Sigmoid colon (tissue), 4 donors: ENCODE measurements at regions not wholly inside any gene's neighbourhood (a gene's known extent, or its start where the extent isn't known, plus 50 kb on each side); places are given as distances from the start of the nearest gene placed in this dataset.

Experiments used
- POLR2AphosphoS5 ChIP-seq, 4 donors: sonication (generic); formaldehyde crosslinking; IDR thresholded peaks; one replicate each; pipeline ENCODE4 v1.6.1; 2017; ENCODE audit warnings: antibody characterized with exemption in 4 of 4
- TF ChIP-seq, protein P1 (sequence below), 4 experiments: fragments of 450-650 bp in 3 of 4; fragments of 200-600 bp in 1 of 4; IDR thresholded peaks; one replicate each; pipeline ENCODE4 v1.5.1; 2016 to 2019; ENCODE audit warnings: antibody characterized with exemption in 4 of 4, mild to moderate bottlenecking in 3 of 4, moderate library complexity in 2 of 4

GRCh38 chr14:100384819-100385813 is 62.0 kb downstream of the SLC25A47 start:
- TF ChIP-seq, protein P1, sequence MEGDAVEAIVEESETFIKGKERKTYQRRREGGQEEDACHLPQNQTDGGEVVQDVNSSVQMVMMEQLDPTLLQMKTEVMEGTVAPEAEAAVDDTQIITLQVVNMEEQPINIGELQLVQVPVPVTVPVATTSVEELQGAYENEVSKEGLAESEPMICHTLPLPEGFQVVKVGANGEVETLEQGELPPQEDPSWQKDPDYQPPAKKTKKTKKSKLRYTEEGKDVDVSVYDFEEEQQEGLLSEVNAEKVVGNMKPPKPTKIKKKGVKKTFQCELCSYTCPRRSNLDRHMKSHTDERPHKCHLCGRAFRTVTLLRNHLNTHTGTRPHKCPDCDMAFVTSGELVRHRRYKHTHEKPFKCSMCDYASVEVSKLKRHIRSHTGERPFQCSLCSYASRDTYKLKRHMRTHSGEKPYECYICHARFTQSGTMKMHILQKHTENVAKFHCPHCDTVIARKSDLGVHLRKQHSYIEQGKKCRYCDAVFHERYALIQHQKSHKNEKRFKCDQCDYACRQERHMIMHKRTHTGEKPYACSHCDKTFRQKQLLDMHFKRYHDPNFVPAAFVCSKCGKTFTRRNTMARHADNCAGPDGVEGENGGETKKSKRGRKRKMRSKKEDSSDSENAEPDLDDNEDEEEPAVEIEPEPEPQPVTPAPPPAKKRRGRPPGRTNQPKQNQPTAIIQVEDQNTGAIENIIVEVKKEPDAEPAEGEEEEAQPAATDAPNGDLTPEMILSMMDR (IDR thresholded peaks at IDR 0.05) = peak in 3 of 4 experiments; percentile 15 to 64 (median 44)
- no peak for TF ChIP-seq POLR2AphosphoS5 (IDR thresholded peaks at IDR 0.05)
